Activated T-helper 2 cell treated with anti-CD3 and anti-CD28 coated beads, Interferon-gamma antibody, Interleukin-2, Interleukin-4, amounts not matched to agents 10 μg/mL and 5 μg/mL and 100 μg/mL, durations not matched to agents 14 hours and 24 hours and 36 hours (primary cell): ENCODE measurements at regions not wholly inside any gene's neighbourhood (a gene's known extent, or its start where the extent isn't known, plus 50 kb on each side); places are given as distances from the start of the nearest gene placed in this dataset.

Experiments
- DNase-seq: peaks from one replicate; pipeline ENCODE4 v3.0.0; 2021; ENCODE audit warnings: low spot score
- H3K27ac Mint-ChIP-seq: one replicate; pipeline ENCODE4 v1.8.0; 2021; ENCODE audit warnings: mixed read lengths
- H3K27me3 Mint-ChIP-seq: one replicate; pipeline ENCODE4 v1.8.0; 2021; ENCODE audit warnings: low read depth, mixed read lengths
- H3K36me3 Mint-ChIP-seq: one replicate; pipeline ENCODE4 v1.8.0; 2021; ENCODE audit warnings: low read depth, mixed read lengths
- H3K4me1 Mint-ChIP-seq: one replicate; pipeline ENCODE4 v1.8.0; 2021; ENCODE audit warnings: low read depth, mixed read lengths
- H3K4me3 Mint-ChIP-seq: one replicate; pipeline ENCODE4 v1.8.0; 2021; ENCODE audit warnings: low read depth, mild to moderate bottlenecking, moderate library complexity, mixed read lengths
- H3K9me3 Mint-ChIP-seq: one replicate; pipeline ENCODE4 v1.8.0; 2021; ENCODE audit warnings: mixed read lengths
- intact Hi-C: fragments of 100-400 bp; cut with micrococcal nuclease; formaldehyde crosslinking; loops from one replicate; pipeline ENCODE4 v1.15.1; 2023

GRCh38 chr1:60936591-60937342, 145.6 kb upstream of the NFIA start:
- Mint-ChIP-seq H3K36me3 (no peaks in the 10 kb centered on the region), H3K27me3 (peaks cover 7% of the 10 kb centered on the region), H3K27ac (no peak overlapping the region), H3K9me3 (no peaks in the 10 kb centered on the region), H3K4me1 (peaks cover 2% of the 10 kb centered on the region), H3K4me3 (no peak overlapping the region)
- DNase-seq = no peak
- intact Hi-C loops = no loop called here

- intact Hi-C loops = no loop called here
- Mint-ChIP-seq H3K27me3 (peaks cover 7% of the 10 kb centered on the region), H3K27ac (no peak overlapping the region), H3K4me3 (no peak overlapping the region), H3K9me3 (no peaks in the 10 kb centered on the region), H3K36me3 (no peaks in the 10 kb centered on the region), H3K4me1 (peaks cover 2% of the 10 kb centered on the region)
- DNase-seq = no peak
Observed at GRCh38 chr1:60936163-60936562, 146.2 kb upstream of the NFIA start.

GRCh38 chr1:60935599-60936110, 146.7 kb upstream of the NFIA start:
- H3K27me3 Mint-ChIP-seq = peaks cover 7% of the 10 kb centered on the region
- no peak overlapping the region for H3K4me3 Mint-ChIP-seq
- H3K36me3 Mint-ChIP-seq = no peaks in the 10 kb centered on the region
- H3K4me1 Mint-ChIP-seq = peaks cover 2% of the 10 kb centered on the region
- no peak overlapping the region for H3K27ac Mint-ChIP-seq
- no peak for DNase-seq
- H3K9me3 Mint-ChIP-seq = no peaks in the 10 kb centered on the region
- intact Hi-C loops = no loop called here

GRCh38 chr1:60930130-60930529, 152.2 kb upstream of the NFIA start:
- Mint-ChIP-seq H3K36me3 (no peaks in the 10 kb centered on the region), H3K27me3 (no peaks in the 10 kb centered on the region), H3K27ac (no peak overlapping the region), H3K9me3 (no peaks in the 10 kb centered on the region), H3K4me3 (no peak overlapping the region), H3K4me1 (no peaks in the 10 kb centered on the region)
- DNase-seq = no peak
- intact Hi-C loops = no loop called here

- no peak for DNase-seq
- no peak overlapping the region for H3K27ac Mint-ChIP-seq
- no peak overlapping the region for H3K4me3 Mint-ChIP-seq
- no peaks in the 10 kb centered on the region for H3K4me1 Mint-ChIP-seq
- no peaks in the 10 kb centered on the region for H3K27me3 Mint-ChIP-seq
- intact Hi-C loops = no loop called here
- H3K9me3 Mint-ChIP-seq = no peaks in the 10 kb centered on the region
- no peaks in the 10 kb centered on the region for H3K36me3 Mint-ChIP-seq
Observed at GRCh38 chr1:60924964-60925798, 157.2 kb upstream of the NFIA start.

- Mint-ChIP-seq H3K4me1 (no peaks in the 10 kb centered on the region), H3K4me3 (no peak overlapping the region), H3K36me3 (no peaks in the 10 kb centered on the region), H3K27me3 (peaks cover 2% of the 10 kb centered on the region), H3K27ac (no peak overlapping the region), H3K9me3 (no peaks in the 10 kb centered on the region)
- intact Hi-C loops = no loop called here
- no peak for DNase-seq
Observed at GRCh38 chr1:60924165-60924564, 158.2 kb upstream of the NFIA start.

GRCh38 chr1:60923389-60924087, 158.8 kb upstream of the NFIA start:
- H3K4me1 Mint-ChIP-seq = no peaks in the 10 kb centered on the region
- no peak overlapping the region for H3K4me3 Mint-ChIP-seq
- no peaks in the 10 kb centered on the region for H3K9me3 Mint-ChIP-seq
- H3K27me3 Mint-ChIP-seq = peaks cover 2% of the 10 kb centered on the region
- intact Hi-C loops = no loop called here
- no peak overlapping the region for H3K27ac Mint-ChIP-seq
- H3K36me3 Mint-ChIP-seq = no peaks in the 10 kb centered on the region
- no peak for DNase-seq

GRCh38 chr1:60922304-60922703, 160.1 kb upstream of the NFIA start:
- Mint-ChIP-seq H3K4me3 (no peak overlapping the region), H3K36me3 (no peaks in the 10 kb centered on the region), H3K4me1 (no peaks in the 10 kb centered on the region), H3K27ac (no peak overlapping the region), H3K27me3 (peaks cover 2% of the 10 kb centered on the region), H3K9me3 (no peaks in the 10 kb centered on the region)
- DNase-seq = no peak
- intact Hi-C loops = no loop called here

- no peak overlapping the region for H3K27ac Mint-ChIP-seq
- H3K4me3 Mint-ChIP-seq = no peak overlapping the region
- H3K36me3 Mint-ChIP-seq = no peaks in the 10 kb centered on the region
- H3K4me1 Mint-ChIP-seq = no peaks in the 10 kb centered on the region
- H3K27me3 Mint-ChIP-seq = peaks cover 2% of the 10 kb centered on the region
- intact Hi-C loops = no loop called here
- no peaks in the 10 kb centered on the region for H3K9me3 Mint-ChIP-seq
- DNase-seq = no peak
Observed at GRCh38 chr1:60921175-60921574, 161.2 kb upstream of the NFIA start.

GRCh38 chr1:60920561-60920960, 161.8 kb upstream of the NFIA start:
- no peak overlapping the region for H3K4me3 Mint-ChIP-seq
- intact Hi-C loops = no loop called here
- H3K4me1 Mint-ChIP-seq = no peaks in the 10 kb centered on the region
- H3K36me3 Mint-ChIP-seq = no peaks in the 10 kb centered on the region
- DNase-seq = no peak
- H3K27ac Mint-ChIP-seq = no peak overlapping the region
- no peaks in the 10 kb centered on the region for H3K9me3 Mint-ChIP-seq
- peaks cover 2% of the 10 kb centered on the region for H3K27me3 Mint-ChIP-seq

GRCh38 chr1:60918867-60919266, 163.5 kb upstream of the NFIA start:
- no peak for DNase-seq
- Mint-ChIP-seq H3K4me1 (no peaks in the 10 kb centered on the region), H3K36me3 (no peaks in the 10 kb centered on the region), H3K9me3 (no peaks in the 10 kb centered on the region), H3K4me3 (no peak overlapping the region), H3K27ac (no peak overlapping the region), H3K27me3 (peaks cover 4% of the 10 kb centered on the region)
- intact Hi-C loops = no loop called here

GRCh38 chr1:60916906-60917305, 165.5 kb upstream of the NFIA start:
- no peak for DNase-seq
- Mint-ChIP-seq H3K36me3 (no peaks in the 10 kb centered on the region), H3K27ac (no peak overlapping the region), H3K4me3 (no peak overlapping the region), H3K4me1 (no peaks in the 10 kb centered on the region), H3K27me3 (peaks cover 4% of the 10 kb centered on the region), H3K9me3 (no peaks in the 10 kb centered on the region)
- intact Hi-C loops = no loop called here

- H3K36me3 Mint-ChIP-seq = no peaks in the 10 kb centered on the region
- no peaks in the 10 kb centered on the region for H3K9me3 Mint-ChIP-seq
- no peak overlapping the region for H3K27ac Mint-ChIP-seq
- H3K27me3 Mint-ChIP-seq = peaks cover 4% of the 10 kb centered on the region
- H3K4me3 Mint-ChIP-seq = no peak overlapping the region
- intact Hi-C loops = no loop called here
- H3K4me1 Mint-ChIP-seq = no peaks in the 10 kb centered on the region
- DNase-seq = no peak
Observed at GRCh38 chr1:60916199-60916598, 166.2 kb upstream of the NFIA start.
